WTC11 (cell line): ENCODE measurements at regions not wholly inside any gene's neighbourhood (a gene's known extent, or its start where the extent isn't known, plus 50 kb on each side); places are given as distances from the start of the nearest gene placed in this dataset.

ENCODE experiments used
- ATAC-seq: fragments of 200-7000 bp; cut with Tn5 transposase; 2 replicates; pipeline ENCODE4 v1.10.0; 2021; ENCODE audit warnings: mild to moderate bottlenecking, moderate library complexity
- CTCF ChIA-PET: fragments of 300-600 bp; sonication (Branson Sonifier 250); formaldehyde crosslinking; loops from one replicate; lab custom pipeline; 2021; ENCODE audit warnings: antibody characterized with exemption; lab: Charles Lee
- POLR2A ChIA-PET: fragments of 350-600 bp; sonication (Branson Sonifier 250); formaldehyde crosslinking; loops from one replicate; lab custom pipeline; 2021; ENCODE audit warnings: antibody characterized with exemption; lab: Charles Lee
- DNase-seq: peaks from one replicate; pipeline ENCODE4 v3.0.0; 2021; ENCODE audit warnings: low spot score
- H3K27ac Mint-ChIP-seq: 2 replicates; pipeline ENCODE4 v1.8.0; 2021; ENCODE audit warnings: mixed read lengths
- H3K27me3 Mint-ChIP-seq: 2 replicates; pipeline ENCODE4 v1.8.0; 2021; ENCODE audit warnings: low read depth, mild to moderate bottlenecking, moderate library complexity, mixed read lengths
- H3K36me3 Mint-ChIP-seq: 2 replicates; pipeline ENCODE4 v1.8.0; 2021; ENCODE audit warnings: mixed read lengths
- H3K4me1 Mint-ChIP-seq: 2 replicates; pipeline ENCODE4 v1.8.0; 2022; ENCODE audit warnings: mixed read lengths
- H3K4me3 Mint-ChIP-seq: 2 replicates; pipeline ENCODE4 v1.8.0; 2021; ENCODE audit warnings: mild to moderate bottlenecking, moderate library complexity, mixed read lengths
- H3K9me3 Mint-ChIP-seq: 2 replicates; pipeline ENCODE4 v1.8.0; 2021; ENCODE audit warnings: mixed read lengths
- ATF1 ChIP-seq: sonication (generic); formaldehyde crosslinking; IDR thresholded peaks from 2 replicates; pipeline ENCODE4 v1.8.1; 2023; ENCODE audit warnings: mild to moderate bottlenecking, moderate library complexity, missing genetic modification reagents
- ESRRA ChIP-seq: sonication (generic); formaldehyde crosslinking; IDR thresholded peaks from 2 replicates; pipeline ENCODE4 v1.8.1; 2022; ENCODE audit warnings: mild to moderate bottlenecking, missing genetic modification reagents, borderline replicate concordance
- GABPB1 ChIP-seq: sonication (generic); formaldehyde crosslinking; IDR thresholded peaks from 2 replicates; pipeline ENCODE4 v1.8.1; 2023; ENCODE audit warnings: mild to moderate bottlenecking, missing genetic modification reagents
- GTF2I ChIP-seq: fragments of 250-450 bp; sonication (Bioruptor Pico); conservative IDR thresholded peaks from 2 replicates; pipeline ENCODE4 v1.4.0; 2021; ENCODE audit warnings: mild to moderate bottlenecking
- JAZF1 ChIP-seq: fragments of 250-450 bp; sonication (Bioruptor Pico); IDR thresholded peaks from 2 replicates; pipeline ENCODE4 v1.9.0; 2021; ENCODE audit warnings: moderate library complexity, mild to moderate bottlenecking, inconsistent platforms
- JUN ChIP-seq: sonication (generic); formaldehyde crosslinking; IDR thresholded peaks from 2 replicates; pipeline ENCODE4 v1.8.0; 2023; ENCODE audit warnings: mild to moderate bottlenecking, missing genetic modification reagents
- TEAD4 ChIP-seq: sonication (generic); formaldehyde crosslinking; IDR thresholded peaks from 2 replicates; pipeline ENCODE4 v1.8.0; 2022; ENCODE audit warnings: mild to moderate bottlenecking, missing genetic modification reagents
- ZNF121 ChIP-seq: sonication (generic); formaldehyde crosslinking; IDR thresholded peaks from 2 replicates; pipeline ENCODE4 v1.8.0; 2023; ENCODE audit warnings: missing genetic modification reagents
- ZNF396 ChIP-seq: fragments of 250-450 bp; sonication (Bioruptor Pico); IDR thresholded peaks from 2 replicates; pipeline ENCODE4 v1.8.0; 2021; ENCODE audit warnings: mild to moderate bottlenecking, moderate library complexity, borderline replicate concordance
- TF ChIP-seq, protein P1 (sequence below): sonication (generic); formaldehyde crosslinking; IDR thresholded peaks from 2 replicates; pipeline ENCODE4 v1.8.0; 2022; ENCODE audit warnings: mild to moderate bottlenecking, missing genetic modification reagents
- TF ChIP-seq, protein P2 (sequence below): sonication (generic); formaldehyde crosslinking; IDR thresholded peaks from 2 replicates; pipeline ENCODE4 v1.8.1; 2023; ENCODE audit warnings: mild to moderate bottlenecking, missing genetic modification reagents, moderate library complexity
- TF ChIP-seq, protein P3 (sequence below): sonication (generic); formaldehyde crosslinking; IDR thresholded peaks from 2 replicates; pipeline ENCODE4 v1.8.0; 2023; ENCODE audit warnings: missing genetic modification reagents, mild to moderate bottlenecking, borderline replicate concordance
- TF ChIP-seq, protein P4 (sequence below): sonication (generic); formaldehyde crosslinking; IDR thresholded peaks from 2 replicates; pipeline ENCODE4 v1.8.0; 2022; ENCODE audit warnings: mild to moderate bottlenecking, missing genetic modification reagents
- TF ChIP-seq, protein P5 (sequence below): fragments of 200-600 bp; IDR thresholded peaks from 2 replicates; pipeline ENCODE4 v1.8.0; 2022; ENCODE audit warnings: antibody characterized with exemption
- TF ChIP-seq, protein P6 (sequence below): sonication (generic); formaldehyde crosslinking; IDR thresholded peaks from 2 replicates; pipeline ENCODE4 v1.8.1; 2023; ENCODE audit warnings: mild to moderate bottlenecking, missing genetic modification reagents
- TF ChIP-seq, protein P7 (sequence below): fragments of 250-450 bp; sonication (Bioruptor Pico); IDR thresholded peaks from 2 replicates; pipeline ENCODE4 v1.9.0; 2021; ENCODE audit warnings: mild to moderate bottlenecking
- TF ChIP-seq, protein P8 (sequence below): sonication (generic); formaldehyde crosslinking; IDR thresholded peaks from 2 replicates; pipeline ENCODE4 v1.8.0; 2022; ENCODE audit warnings: mild to moderate bottlenecking, missing genetic modification reagents
- TF ChIP-seq, protein P9 (sequence below): sonication (generic); formaldehyde crosslinking; IDR thresholded peaks from 2 replicates; pipeline ENCODE4 v1.8.0; 2022; ENCODE audit warnings: mild to moderate bottlenecking, missing genetic modification reagents

DNA sequence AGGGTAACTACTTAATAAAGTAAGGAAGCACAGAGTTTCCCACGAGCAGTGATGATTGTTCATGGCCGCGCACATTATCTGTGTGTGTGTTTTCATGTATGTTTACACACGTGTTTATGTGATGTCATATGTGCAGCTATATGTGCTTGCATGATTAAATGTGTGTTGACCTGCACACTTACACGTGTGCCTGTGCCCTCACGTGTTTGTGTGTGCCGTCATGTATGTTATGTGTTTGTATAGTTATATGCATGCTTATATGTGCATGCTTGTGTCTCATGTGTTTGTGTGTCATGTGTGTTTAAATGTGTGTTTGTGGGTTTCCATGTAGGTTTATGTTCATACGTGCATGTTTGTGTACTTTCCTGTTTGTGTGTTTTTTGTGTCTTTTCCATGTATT is 782.3 kb downstream of the GALR1 start:
- DNase-seq: no peak
- Mint-ChIP-seq H3K27ac (peak overlapping the region; percentile 2; the same call in 1 of the 2 replicates), H3K36me3 (peaks cover 24% of the 10 kb centered on the region), H3K4me3 (no peak overlapping the region), H3K27me3 (peaks cover 7% of the 10 kb centered on the region), H3K4me1 (peaks cover 14% of the 10 kb centered on the region), H3K9me3 (peaks cover 32% of the 10 kb centered on the region)
- no peak for ATAC-seq
- ChIA-PET CTCF (no interaction called here), POLR2A (no interaction called here)
- TF ChIP-seq, protein P1, sequence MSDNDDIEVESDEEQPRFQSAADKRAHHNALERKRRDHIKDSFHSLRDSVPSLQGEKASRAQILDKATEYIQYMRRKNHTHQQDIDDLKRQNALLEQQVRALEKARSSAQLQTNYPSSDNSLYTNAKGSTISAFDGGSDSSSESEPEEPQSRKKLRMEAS: no peak
- TF ChIP-seq GTF2I (CRISPR knock-in tag): no peak
- TF ChIP-seq, protein P2, sequence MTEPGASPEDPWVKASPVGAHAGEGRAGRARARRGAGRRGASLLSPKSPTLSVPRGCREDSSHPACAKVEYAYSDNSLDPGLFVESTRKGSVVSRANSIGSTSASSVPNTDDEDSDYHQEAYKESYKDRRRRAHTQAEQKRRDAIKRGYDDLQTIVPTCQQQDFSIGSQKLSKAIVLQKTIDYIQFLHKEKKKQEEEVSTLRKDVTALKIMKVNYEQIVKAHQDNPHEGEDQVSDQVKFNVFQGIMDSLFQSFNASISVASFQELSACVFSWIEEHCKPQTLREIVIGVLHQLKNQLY: no peak
- TF ChIP-seq ESRRA: no peak
- TF ChIP-seq, protein P3, sequence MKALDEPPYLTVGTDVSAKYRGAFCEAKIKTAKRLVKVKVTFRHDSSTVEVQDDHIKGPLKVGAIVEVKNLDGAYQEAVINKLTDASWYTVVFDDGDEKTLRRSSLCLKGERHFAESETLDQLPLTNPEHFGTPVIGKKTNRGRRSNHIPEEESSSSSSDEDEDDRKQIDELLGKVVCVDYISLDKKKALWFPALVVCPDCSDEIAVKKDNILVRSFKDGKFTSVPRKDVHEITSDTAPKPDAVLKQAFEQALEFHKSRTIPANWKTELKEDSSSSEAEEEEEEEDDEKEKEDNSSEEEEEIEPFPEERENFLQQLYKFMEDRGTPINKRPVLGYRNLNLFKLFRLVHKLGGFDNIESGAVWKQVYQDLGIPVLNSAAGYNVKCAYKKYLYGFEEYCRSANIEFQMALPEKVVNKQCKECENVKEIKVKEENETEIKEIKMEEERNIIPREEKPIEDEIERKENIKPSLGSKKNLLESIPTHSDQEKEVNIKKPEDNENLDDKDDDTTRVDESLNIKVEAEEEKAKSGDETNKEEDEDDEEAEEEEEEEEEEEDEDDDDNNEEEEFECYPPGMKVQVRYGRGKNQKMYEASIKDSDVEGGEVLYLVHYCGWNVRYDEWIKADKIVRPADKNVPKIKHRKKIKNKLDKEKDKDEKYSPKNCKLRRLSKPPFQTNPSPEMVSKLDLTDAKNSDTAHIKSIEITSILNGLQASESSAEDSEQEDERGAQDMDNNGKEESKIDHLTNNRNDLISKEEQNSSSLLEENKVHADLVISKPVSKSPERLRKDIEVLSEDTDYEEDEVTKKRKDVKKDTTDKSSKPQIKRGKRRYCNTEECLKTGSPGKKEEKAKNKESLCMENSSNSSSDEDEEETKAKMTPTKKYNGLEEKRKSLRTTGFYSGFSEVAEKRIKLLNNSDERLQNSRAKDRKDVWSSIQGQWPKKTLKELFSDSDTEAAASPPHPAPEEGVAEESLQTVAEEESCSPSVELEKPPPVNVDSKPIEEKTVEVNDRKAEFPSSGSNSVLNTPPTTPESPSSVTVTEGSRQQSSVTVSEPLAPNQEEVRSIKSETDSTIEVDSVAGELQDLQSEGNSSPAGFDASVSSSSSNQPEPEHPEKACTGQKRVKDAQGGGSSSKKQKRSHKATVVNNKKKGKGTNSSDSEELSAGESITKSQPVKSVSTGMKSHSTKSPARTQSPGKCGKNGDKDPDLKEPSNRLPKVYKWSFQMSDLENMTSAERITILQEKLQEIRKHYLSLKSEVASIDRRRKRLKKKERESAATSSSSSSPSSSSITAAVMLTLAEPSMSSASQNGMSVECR: no peak

DNA sequence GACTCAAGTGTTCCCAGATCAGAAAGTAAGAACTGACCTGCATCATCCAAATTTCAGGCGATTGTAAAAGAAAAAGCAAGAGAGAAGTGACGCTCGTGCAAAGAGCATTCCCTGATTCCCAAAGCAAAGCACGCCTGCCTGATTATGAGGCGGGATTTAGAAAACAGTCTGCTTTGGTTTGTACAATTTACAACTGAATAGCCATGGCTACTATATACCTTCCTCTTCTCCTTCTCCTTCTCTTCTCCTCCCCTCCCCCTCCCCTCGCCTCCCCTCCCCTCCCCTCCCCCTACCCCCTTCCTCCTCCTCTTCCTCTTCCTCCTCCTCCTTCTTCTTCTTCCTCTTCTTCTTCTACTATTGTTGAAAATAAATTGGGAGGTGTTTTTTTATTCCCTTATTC is 782.9 kb downstream of the GALR1 start:
- ATAC-seq: no peak
- peaks cover 27% of the 10 kb centered on the region for H3K36me3 Mint-ChIP-seq
- POLR2A ChIA-PET: no interaction called here
- no peak for DNase-seq
- H3K4me1 Mint-ChIP-seq: peaks cover 14% of the 10 kb centered on the region
- peak overlapping the region; percentile 2; the same call in 1 of the 2 replicates for H3K27ac Mint-ChIP-seq
- CTCF ChIA-PET: no interaction called here
- peaks cover 34% of the 10 kb centered on the region for H3K9me3 Mint-ChIP-seq
- H3K27me3 Mint-ChIP-seq: peaks cover 7% of the 10 kb centered on the region
- no peak overlapping the region for H3K4me3 Mint-ChIP-seq
- TF ChIP-seq TEAD4 (CRISPR knock-in tag) (no peak), ZNF396 (CRISPR knock-in tag) (no peak), ZNF121 (no peak), JAZF1 (no peak), JUN (CRISPR knock-in tag) (no peak), GABPB1 (CRISPR knock-in tag) (no peak), ATF1 (CRISPR knock-in tag) (no peak)
- TF ChIP-seq, protein P4, sequence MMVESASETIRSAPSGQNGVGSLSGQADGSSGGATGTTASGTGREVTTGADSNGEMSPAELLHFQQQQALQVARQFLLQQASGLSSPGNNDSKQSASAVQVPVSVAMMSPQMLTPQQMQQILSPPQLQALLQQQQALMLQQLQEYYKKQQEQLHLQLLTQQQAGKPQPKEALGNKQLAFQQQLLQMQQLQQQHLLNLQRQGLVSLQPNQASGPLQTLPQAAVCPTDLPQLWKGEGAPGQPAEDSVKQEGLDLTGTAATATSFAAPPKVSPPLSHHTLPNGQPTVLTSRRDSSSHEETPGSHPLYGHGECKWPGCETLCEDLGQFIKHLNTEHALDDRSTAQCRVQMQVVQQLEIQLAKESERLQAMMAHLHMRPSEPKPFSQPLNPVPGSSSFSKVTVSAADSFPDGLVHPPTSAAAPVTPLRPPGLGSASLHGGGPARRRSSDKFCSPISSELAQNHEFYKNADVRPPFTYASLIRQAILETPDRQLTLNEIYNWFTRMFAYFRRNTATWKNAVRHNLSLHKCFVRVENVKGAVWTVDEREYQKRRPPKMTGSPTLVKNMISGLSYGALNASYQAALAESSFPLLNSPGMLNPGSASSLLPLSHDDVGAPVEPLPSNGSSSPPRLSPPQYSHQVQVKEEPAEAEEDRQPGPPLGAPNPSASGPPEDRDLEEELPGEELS (CRISPR knock-in tag): no peak
- TF ChIP-seq, protein P5, sequence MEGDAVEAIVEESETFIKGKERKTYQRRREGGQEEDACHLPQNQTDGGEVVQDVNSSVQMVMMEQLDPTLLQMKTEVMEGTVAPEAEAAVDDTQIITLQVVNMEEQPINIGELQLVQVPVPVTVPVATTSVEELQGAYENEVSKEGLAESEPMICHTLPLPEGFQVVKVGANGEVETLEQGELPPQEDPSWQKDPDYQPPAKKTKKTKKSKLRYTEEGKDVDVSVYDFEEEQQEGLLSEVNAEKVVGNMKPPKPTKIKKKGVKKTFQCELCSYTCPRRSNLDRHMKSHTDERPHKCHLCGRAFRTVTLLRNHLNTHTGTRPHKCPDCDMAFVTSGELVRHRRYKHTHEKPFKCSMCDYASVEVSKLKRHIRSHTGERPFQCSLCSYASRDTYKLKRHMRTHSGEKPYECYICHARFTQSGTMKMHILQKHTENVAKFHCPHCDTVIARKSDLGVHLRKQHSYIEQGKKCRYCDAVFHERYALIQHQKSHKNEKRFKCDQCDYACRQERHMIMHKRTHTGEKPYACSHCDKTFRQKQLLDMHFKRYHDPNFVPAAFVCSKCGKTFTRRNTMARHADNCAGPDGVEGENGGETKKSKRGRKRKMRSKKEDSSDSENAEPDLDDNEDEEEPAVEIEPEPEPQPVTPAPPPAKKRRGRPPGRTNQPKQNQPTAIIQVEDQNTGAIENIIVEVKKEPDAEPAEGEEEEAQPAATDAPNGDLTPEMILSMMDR: no peak
- TF ChIP-seq, protein P6, sequence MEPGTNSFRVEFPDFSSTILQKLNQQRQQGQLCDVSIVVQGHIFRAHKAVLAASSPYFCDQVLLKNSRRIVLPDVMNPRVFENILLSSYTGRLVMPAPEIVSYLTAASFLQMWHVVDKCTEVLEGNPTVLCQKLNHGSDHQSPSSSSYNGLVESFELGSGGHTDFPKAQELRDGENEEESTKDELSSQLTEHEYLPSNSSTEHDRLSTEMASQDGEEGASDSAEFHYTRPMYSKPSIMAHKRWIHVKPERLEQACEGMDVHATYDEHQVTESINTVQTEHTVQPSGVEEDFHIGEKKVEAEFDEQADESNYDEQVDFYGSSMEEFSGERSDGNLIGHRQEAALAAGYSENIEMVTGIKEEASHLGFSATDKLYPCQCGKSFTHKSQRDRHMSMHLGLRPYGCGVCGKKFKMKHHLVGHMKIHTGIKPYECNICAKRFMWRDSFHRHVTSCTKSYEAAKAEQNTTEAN (CRISPR knock-in tag): no peak
- TF ChIP-seq, protein P7, sequence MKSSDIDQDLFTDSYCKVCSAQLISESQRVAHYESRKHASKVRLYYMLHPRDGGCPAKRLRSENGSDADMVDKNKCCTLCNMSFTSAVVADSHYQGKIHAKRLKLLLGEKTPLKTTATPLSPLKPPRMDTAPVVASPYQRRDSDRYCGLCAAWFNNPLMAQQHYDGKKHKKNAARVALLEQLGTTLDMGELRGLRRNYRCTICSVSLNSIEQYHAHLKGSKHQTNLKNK (CRISPR knock-in tag): no peak
- TF ChIP-seq, protein P8, sequence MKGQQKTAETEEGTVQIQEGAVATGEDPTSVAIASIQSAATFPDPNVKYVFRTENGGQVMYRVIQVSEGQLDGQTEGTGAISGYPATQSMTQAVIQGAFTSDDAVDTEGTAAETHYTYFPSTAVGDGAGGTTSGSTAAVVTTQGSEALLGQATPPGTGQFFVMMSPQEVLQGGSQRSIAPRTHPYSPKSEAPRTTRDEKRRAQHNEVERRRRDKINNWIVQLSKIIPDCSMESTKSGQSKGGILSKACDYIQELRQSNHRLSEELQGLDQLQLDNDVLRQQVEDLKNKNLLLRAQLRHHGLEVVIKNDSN (CRISPR knock-in tag): no peak
- TF ChIP-seq, protein P9, sequence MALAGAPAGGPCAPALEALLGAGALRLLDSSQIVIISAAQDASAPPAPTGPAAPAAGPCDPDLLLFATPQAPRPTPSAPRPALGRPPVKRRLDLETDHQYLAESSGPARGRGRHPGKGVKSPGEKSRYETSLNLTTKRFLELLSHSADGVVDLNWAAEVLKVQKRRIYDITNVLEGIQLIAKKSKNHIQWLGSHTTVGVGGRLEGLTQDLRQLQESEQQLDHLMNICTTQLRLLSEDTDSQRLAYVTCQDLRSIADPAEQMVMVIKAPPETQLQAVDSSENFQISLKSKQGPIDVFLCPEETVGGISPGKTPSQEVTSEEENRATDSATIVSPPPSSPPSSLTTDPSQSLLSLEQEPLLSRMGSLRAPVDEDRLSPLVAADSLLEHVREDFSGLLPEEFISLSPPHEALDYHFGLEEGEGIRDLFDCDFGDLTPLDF: no peak
